Epithelial cell of proximal tubule (primary cell): ENCODE measurements at regions not wholly inside any gene's neighbourhood (a gene's known extent, or its start where the extent isn't known, plus 50 kb on each side); places are given as distances from the start of the nearest gene placed in this dataset.

Experiments
- DNase-seq: peaks from one replicate; pipeline ENCODE4 v3.0.0-alpha.2; 2011; ENCODE audit warnings: low read depth
- H3K4me3 ChIP-seq: 2 replicates; pipeline ENCODE4 v1.5.1; 2011; ENCODE audit warnings: low read depth, mild to moderate bottlenecking, low read length
- CTCF ChIP-seq: conservative IDR thresholded peaks from 2 replicates; pipeline ENCODE4 v1.5.1; 2012; ENCODE audit warnings: low read depth, mild to moderate bottlenecking, low read length

GRCh38 chr14:101334656-101335055 lies 226.6 kb upstream of the DIO3 start:
- DNase-seq: no peak
- H3K4me3 ChIP-seq: no peak overlapping the region
- no peak for TF ChIP-seq CTCF

GRCh38 chr14:101335061-101335661 lies 226.1 kb upstream of the DIO3 start:
- no peak for TF ChIP-seq CTCF

GRCh38 chr14:101336183-101336582 lies 225.1 kb upstream of the DIO3 start:
- no peak for DNase-seq
- TF ChIP-seq CTCF: no peak
- H3K4me3 ChIP-seq: no peak overlapping the region

More at GRCh38 chr14:101335061-101335661, 226.1 kb upstream of the DIO3 start:
- DNase-seq: no peak
- no peak overlapping the region for H3K4me3 ChIP-seq

- no peak for TF ChIP-seq CTCF
- H3K4me3 ChIP-seq: no peak overlapping the region
- no peak for DNase-seq
These were observed 224.2 kb upstream of the DIO3 start for GRCh38 chr14:101337053-101337452.

- DNase-seq: no peak
- TF ChIP-seq CTCF: no peak
These were observed 220.7 kb upstream of the DIO3 start for GRCh38 chr14:101340556-101340955.

GRCh38 chr14:101347893-101348777 lies 213.2 kb upstream of the DIO3 start:
- DNase-seq: no peak
- no peak for TF ChIP-seq CTCF
- no peak overlapping the region for H3K4me3 ChIP-seq

More at GRCh38 chr14:101340556-101340955, 220.7 kb upstream of the DIO3 start:
- H3K4me3 ChIP-seq: no peak overlapping the region

GRCh38 chr14:101349108-101349507 lies 212.2 kb upstream of the DIO3 start:
- DNase-seq: no peak
- no peak for TF ChIP-seq CTCF
- no peak overlapping the region for H3K4me3 ChIP-seq
